M059J (cell line): ENCODE measurements at regions not wholly inside any gene's neighbourhood (a gene's known extent, or its start where the extent isn't known, plus 50 kb on each side); places are given as distances from the start of the nearest gene placed in this dataset.
A peak's percentile ranks its signal among the peaks of the same experiment; 100 is the strongest.

Experiments
- DNase-seq: peaks from one replicate; pipeline ENCODE4 v3.0.0-alpha.2; 2012; ENCODE audit warnings: low read depth

DNA sequence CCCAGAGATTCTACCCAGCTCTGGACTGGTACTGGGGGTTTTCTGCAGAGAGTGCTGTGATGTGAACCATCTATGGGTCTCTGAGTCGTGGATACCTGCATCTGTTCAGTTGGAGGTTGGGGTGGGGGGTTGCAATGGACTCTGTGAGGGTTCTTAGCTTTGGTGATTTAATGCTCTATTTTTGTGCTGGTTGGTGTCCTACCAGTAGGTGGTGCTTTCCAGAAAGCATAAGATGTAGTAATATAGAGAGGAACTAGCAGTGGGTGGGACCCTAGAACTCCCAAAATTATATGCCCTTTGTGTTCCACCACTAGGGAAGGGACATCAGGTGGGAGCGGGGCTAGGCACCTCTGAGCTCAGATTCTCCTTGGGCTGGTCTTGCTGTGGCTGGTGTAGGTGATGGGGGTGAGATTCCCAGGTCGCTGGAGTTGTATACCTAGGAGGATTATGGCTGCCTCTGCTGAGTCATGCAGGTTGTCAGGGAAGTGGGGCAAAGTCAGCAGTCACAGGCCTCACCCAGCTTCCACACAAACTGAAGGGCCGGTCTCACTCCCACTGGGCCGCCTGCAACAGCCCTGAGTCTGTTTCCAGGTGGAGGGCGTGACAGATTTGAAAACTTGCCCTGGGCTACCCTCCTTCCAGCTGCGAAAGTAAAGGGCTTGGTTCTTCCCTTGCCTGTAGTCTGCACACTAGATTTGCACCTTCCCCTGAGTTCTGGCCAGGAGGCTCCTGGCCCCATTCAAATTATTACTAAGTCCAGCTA, 573.0 kb upstream of the SLITRK1 start:
- DNase-seq, result no peak

DNA sequence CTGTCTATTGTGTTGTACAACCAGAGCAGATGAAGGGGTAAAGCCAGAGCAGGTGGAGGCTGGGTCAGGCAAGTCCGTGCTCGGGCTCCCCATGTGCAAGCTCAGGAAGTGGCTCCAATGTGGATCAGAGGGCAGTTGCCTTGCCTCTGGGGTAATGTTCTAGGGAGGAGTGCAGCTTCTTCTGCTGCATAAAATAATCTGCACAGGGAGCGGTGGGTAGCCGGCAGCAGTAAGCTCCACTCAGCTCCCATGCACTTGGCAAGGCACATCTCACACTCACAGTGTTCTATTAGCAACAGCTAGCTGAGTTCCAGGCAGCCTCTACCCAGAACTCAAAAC, 565.3 kb upstream of the SLITRK1 start:
- no peak for DNase-seq

DNA sequence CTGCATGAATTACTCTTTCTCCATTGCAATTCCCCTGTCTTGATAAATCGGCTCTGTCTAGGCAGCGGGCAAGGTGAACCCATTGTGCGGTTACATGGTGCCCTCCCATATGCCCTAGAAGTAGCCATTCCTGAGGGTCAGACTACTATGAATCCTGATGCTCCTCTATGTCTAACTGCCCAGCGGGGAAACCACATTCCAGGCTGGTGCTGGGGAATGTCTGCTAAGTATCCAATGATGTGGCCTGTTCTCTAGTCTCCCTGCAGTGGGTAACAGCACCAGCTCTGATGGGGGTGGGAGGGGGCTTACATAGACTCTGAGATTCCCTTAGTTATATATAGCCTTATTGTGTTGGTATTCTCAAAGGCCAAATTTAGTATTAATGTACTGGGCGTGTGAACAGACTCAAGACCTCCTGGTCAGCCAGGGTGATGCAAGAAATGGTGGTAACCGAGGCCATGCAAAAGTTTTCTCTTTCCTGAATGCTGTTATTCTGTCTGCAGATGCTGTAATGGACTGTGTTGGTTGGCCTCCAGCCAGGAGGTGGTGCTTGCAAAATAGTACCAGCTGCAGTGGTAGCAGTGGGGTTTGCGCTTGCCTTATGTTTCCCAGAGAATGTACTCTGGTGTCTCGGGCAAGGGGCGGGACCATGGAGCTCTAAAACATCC, 564.8 kb upstream of the SLITRK1 start:
- no peak for DNase-seq

DNA sequence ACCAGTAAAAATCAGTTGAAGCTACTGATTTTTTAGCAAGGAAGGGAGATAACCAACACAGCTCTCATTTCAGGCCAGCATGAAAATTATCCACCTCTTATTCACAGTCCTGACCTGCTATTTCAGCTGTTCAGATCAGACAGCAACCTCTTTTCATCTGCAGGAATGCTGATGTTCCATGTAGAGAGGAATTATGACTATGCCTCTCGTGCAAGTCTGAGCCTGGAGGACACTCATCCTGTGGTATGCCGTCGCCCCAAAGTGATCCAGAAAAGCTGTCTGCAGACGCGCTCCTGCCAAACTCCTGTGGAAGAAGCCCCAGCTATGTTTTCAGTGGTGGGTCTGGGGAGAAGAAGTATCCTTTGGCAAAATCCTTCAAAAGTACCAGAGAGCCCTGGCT, 563.5 kb upstream of the SLITRK1 start:
- no peak for DNase-seq

DNA sequence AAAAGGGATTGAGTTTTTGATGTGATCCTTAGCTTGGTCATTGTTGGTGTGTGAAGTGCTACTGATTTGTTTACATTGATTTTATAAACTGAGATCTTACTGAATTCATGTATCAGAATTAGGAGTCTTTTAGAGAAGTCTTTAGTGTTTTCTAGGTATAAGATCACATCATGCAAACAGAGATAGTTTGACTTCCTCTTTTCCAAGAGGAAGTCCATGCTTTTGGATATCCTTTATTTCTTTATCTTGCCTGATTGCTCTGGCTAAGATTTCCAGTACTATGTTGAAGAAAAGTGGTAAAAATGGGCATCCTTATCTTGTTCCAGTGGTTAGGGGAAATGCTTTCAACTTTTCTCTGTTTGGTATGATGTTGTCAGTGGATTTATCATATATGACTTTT, 561.2 kb upstream of the SLITRK1 start:
- no peak for DNase-seq

DNA sequence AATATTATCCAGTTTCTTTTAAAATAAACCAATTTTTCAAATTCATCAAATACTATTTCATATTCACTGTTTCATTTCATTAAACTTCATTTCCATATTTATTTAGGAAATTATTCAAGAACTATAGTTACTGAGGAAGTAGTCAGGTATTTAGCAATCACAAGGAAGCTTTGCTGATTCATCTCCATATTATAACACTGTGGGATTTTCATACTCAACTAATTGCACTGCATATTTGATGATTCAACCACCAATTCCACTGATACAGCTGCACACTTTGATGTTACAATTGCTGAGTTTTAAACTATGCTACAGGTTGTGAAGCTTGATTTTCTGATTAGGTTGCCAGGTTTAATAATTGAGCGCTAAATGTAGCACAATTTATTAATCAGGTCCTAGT, 556.8 kb upstream of the SLITRK1 start:
- DNase-seq, result peak; percentile 51

DNA sequence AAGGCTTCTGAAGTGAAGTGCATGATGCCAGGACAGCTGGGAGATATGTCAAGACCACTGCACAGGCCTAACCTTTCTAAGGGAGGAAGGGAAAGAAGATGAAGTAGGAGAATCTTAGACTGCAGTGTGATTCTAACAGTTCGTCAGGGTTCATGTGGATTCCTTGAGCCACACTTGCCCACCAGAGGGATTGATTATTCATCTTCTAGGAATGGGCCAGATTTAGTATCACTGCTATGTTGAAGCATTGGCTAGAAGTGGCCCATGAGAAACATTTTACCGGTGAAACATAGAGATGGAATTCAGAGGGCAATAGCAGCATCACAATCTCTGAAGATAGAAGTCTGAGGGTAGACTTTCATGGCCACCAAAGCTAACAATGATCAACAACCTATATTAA, 550.8 kb upstream of the SLITRK1 start:
- peak; percentile 76 for DNase-seq

DNA sequence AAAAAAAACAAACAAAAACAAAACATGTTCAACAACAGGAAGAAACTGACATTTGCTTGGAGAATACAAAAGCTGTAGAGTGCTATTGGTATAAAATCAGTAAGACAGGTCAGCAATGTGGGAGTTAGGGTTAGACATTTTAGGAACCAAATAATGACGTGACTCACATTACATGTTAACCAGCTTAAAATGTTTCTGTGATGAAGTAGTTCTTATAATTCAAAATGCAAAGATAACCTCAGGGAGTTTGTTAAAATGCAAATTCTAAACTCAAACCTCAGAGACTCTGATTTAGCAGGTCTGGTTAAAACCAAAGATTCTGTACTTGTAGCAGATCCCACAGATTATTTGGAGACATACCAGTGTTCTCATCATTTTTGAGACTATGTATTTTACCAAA, 549.4 kb upstream of the SLITRK1 start:
- DNase-seq, result peak; percentile 56

DNA sequence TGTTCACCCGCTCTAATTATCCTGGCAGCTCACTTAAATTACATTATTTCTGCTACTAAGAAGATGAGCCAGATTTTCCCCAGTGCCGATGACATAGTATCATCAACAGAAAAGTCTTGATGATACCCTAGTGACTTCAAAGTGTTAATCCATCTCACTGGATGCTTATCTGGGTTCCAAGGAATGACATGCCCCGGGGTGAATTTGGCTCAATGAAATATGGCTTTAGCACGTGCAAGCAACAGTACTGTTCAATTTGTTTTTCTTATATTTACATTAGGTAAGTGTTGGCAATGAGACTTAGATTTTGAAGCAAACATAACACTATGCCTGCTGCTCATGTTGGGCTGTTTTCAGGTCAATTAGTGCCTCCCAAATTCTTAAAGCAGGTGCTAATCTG, 548.2 kb upstream of the SLITRK1 start:
- DNase-seq, result peak; percentile 70

DNA sequence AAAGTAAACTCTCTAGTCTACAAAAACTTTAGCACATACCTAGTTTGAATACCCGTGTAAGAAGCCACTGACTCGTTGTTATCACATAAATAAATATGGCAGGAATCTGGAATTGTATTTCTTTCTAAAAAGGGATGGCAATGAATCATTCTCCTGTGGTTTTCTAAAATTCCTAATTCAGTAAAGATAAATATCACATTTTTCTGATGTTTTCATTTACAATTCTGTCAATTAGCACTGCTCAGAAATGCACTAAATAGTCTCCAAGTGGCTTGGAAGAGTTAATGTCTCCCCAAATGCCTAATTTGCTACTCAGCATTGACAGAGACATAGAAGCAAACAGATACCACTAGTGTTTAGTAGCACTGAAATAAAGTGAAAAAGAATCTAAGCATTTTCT, 547.7 kb upstream of the SLITRK1 start:
- peak; percentile 60 for DNase-seq

DNA sequence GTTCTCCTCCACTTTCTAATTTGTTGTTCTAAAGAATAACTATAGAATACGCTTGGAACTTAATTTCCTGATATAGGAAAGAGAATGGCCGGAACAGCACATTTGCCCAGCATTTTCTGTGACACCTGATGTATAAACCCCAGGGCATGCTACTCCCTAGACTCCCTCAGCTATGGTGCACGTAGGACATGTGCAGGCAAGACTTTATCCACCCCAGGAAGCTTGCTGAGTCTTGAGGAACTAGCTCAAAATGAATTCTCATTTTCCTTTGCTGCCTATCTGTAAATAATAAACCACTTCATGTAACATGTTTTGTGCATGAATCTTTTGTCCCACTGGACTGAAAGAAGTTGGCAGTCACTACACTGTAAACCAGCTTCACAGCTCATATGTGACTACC, 535.8 kb upstream of the SLITRK1 start:
- DNase-seq, result no peak

DNA sequence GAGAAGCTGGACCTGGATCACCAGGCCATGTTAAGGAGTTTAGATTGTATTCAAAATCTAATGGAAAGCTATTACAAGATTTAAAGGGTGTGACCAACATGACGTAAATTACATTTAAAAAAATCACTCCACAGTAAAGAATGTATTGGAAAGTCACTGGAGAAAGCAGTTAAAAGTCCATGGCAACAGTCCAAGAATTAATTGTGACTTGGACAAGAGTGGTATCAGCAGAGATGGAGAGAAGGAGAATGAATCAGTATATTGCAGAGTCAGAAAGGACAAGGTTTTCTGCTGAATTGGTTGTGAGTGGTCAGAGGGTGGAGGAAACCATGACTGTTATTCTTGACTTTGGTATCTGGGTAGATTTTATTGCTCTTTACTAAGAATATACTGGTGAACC, 535.1 kb upstream of the SLITRK1 start:
- peak; percentile 14 for DNase-seq

DNA sequence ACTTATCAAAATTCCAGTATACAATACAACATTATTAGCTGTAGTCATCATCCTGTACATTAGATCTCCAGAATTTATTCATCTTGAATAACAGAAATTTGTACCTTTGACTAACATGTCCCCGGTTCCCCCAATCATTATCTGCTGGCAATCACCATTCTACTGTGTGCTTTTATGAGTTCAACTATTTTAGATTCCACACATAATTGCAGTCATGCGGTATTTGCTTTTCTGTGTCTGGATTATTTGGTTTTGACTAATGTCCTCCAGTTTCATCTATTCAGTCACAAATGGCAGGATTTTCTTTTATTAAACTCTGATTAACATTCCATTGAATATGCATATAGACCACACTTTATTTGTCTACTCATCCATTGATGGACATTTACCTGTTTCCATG, 530.7 kb upstream of the SLITRK1 start:
- DNase-seq, result peak; percentile 37

DNA sequence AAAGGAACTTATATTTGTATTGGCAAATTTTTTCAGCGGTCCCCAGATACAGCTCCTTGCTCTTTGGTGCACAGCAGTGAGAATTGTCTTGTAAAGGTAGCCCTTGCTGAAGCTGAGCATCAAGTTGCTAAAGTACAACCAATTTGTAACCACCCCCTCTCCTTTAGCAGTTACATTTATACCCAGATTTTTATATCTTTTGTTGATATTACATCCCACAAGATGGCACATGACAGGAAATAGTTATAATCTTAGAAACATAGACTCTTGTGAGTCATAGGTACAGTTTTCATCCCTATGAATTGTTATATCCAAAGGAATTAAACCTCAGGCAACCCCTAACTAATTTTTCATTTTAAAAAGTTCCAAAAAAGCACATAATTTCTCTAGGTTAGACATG, 523.0 kb upstream of the SLITRK1 start:
- peak; percentile 48 for DNase-seq

DNA sequence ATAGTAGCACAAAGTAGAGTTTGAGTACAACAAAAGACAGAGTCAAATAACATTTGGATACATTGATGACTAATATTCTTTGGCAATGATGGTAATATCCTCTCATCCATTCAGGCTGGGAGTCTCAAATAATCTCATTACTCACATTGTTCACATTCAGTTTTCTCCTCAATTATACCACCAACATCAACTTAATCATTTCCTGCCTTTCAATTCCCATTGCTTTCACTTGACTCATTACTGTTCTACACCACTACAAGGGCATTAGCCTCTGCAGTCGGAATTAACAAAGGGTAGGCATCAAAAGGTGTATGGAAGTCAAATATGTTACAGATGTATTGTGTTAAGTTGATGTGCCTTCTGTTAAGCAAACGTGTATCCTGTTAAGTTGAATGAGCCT, 518.4 kb upstream of the SLITRK1 start:
- DNase-seq, result peak; percentile 87

DNA sequence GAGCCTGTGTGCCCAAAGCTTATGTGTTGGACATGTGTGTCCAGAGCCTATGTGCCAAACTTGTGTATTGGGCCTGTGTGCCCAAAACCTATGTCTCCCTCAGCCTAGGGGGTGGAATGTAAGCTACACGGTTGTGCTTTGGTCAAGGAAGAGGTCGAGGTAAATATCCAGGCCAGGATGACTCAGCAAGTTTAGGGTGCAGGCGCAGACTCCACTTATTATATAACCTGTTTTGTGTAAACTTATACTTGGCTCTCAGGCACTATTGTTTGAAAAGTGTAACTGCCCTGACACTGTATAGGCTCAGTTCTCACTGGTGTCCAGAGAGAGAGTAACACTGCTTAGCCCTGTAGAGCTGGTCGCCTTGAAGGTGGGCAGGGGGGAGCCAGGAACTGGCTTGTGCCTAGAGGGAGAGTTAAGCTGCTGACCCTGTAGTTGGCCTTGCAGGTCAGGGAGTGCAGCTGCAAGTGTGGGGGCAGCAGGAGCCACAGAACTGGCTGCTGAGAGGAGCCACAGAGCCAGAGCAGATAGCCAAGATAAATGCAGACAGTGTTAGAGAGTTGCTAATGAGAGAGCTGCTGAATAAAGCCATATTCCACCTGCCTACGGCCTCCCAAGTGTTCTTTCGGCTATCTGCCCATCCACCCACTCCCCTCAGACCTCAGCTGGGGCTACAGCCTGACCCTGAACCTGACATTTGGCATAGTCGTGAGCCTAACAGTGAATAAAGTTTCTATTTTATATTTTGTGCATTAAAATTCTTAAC, 517.2 kb upstream of the SLITRK1 start:
- DNase-seq, result peak; percentile 32

DNA sequence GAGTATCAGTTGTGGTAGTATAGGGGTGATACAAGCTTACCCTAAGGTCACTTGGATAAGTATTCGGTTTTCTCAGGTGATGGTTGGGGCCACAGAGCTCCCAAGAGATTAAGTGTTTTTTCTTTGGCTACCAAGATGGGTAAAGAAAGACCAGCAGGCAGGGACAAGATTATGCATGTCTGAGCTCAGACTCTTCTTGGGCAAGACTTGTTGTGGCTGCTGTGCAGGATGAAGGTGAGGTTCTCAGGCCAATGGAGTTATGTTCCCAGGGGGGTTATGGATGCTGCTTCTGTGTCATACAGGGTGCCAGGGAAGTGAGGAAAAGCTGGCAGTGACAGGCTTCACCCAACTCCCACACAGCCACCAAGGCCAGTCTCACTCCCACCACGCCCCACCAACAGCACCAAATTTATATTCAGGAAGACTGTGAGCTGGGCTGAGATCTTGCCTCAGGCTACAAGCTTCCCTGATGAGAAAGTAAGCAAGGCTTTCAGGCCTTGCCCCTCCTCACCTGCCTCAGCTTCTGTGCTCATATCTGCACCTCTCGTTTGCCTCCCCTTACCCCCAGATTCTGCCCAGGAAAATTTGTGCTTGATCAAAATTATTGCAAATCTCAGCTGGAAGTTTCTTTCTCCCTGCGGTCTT, 511.8 kb upstream of the SLITRK1 start:
- DNase-seq, result no peak

DNA sequence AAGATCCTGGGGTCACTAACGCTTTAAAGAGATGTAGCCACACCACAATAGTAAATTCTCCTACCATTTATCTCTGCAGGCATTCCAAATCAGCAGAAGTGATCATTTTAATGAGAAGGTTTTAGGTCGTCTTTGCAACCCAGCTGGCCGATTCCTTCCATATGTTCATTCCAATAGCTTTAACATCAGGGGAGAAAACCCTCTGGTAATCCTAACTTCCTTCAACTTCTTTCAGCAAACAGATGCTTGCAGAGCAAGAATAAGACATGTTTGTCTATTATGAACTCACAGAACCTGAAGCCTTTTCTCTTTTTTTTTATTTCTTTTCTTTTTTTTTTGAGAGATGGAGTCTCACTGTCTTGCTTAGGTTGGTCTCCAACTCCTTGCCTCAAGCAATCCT, 498.6 kb upstream of the SLITRK1 start:
- DNase-seq, result no peak

DNA sequence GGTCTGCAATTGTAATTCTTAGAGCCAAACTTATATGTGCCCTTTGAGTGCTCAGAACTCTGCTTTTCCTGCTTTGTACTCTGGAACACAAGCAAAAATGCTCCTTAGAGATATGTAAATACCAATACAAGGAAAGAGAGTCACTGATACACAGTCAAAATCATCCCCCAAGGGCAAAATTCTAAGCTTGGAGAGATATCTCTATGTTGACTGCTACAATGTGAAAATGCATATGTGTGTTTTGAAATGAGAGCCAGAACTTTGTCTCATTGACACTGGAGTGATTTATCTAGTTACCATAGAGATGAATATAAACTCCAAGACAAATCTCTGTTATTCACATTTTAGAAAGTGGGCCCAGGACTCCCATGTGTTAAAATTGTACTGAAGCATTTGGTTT, 494.8 kb upstream of the SLITRK1 start:
- no peak for DNase-seq

DNA sequence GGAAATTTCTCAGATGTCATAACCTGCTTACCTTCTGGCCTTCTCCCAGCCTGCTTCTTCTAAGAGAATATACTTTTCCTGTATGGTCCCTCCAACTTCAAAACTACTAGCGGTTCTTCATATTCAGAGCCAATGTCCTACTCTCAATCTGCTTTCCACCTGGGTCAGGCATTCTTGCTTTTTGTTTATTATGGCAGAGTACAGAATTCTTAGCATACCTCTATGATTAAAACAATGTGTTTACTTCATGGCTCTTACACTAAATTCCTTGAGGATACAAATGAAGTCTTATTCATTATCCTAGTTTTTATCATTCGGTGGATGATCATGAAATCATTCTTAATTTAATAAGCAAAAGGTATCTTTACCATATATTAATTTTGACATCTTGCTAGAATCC, 484.2 kb upstream of the SLITRK1 start:
- peak; percentile 18 for DNase-seq

DNA sequence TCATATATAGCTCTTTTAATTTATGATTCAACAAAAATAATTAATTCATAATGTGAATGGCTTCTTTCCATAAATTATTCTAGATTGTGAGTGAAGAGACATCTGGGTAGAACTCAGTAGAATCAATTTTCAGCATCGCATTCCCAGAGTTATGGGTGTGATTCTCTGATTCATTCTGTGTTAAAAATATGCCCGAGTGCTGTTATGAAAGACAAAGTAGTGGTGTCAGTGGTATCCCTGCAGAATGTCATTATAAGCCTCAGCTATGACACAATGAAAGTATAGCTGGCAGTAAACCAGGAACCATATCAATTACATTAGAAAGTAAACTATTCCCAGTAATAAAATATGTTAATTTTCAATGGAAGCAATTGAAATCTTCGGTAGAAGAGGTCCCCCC, 480.5 kb upstream of the SLITRK1 start:
- no peak for DNase-seq

DNA sequence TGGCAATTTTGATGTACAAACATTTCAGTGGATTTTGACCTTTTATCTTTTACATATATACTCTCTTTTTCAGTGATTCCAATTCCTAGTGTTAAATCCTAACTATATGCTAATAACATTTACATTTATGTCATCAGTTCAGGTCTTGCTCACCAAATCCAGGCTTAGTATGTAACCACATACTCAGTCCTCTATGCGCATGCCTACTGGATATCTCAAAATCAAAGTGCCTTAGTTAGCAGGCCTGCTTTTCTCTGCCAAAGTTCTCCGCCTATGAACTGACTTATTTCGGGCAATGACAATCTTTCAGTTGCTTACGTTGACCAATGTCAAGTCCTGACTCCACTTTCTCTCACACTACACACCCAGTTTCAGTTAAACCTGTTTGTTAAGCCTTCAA, 478.5 kb upstream of the SLITRK1 start:
- DNase-seq, result no peak

DNA sequence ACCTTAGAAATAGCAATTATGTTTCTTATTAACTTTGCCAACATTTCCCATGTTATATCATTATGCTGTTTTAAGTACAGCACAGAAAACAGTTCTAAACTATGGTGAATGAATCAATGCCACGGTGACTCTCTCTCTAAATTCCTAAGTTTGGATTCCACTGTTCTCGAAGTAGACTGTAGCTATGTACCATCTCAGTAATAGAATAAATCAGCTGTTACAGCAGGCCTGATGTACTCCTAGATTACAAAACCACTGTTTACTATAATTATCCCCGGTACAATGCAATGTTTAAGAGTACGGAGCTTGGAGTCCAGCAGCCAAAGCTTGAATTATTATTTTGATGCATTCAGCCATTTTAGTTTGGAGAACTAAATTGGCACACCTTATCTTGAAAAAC, 476.3 kb upstream of the SLITRK1 start:
- DNase-seq, result peak; percentile 6
